OCI-LY3 (cell line): ENCODE measurements at regions not wholly inside any gene's neighbourhood (a gene's known extent, or its start where the extent isn't known, plus 50 kb on each side); places are given as distances from the start of the nearest gene placed in this dataset.
A peak's percentile ranks its signal among the peaks of the same experiment; 100 is the strongest.

ENCODE experiments used
- H2AFZ ChIP-seq: fragments of 200-600, 300-600 bp; shearing (Covaris generic); 2 replicates; pipeline ENCODE4 v1.6.0; 2014; ENCODE audit warnings: antibody characterized with exemption, low read depth, low read length
- H3K27ac ChIP-seq: fragments of 200-600, 300-600 bp; sonication (generic); 2 replicates; pipeline ENCODE4 v1.5.1; 2014; ENCODE audit warnings: mild to moderate bottlenecking, low read length, moderate library complexity, mixed read lengths
- H3K27me3 ChIP-seq: fragments of 200-600, 300-600 bp; sonication (generic); 2 replicates; pipeline ENCODE4 v1.6.1; 2014; ENCODE audit warnings: low read depth, low read length, mixed read lengths
- H3K36me3 ChIP-seq: fragments of 200-600, 300-600 bp; sonication (generic); replicated peaks from 2 replicates; pipeline ENCODE3; 2014; ENCODE audit warnings: low read depth, low read length, mixed read lengths
- H3K4me1 ChIP-seq: fragments of 300-600, 200-600 bp; sonication (generic); 2 replicates; pipeline ENCODE4 v1.6.1; 2014; ENCODE audit warnings: low read length, mixed read lengths
- H3K4me2 ChIP-seq: fragments of 200-600, 300-600 bp; sonication (generic); 2 replicates; pipeline ENCODE4 v1.6.1; 2014; ENCODE audit warnings: low read length, mixed read lengths
- H3K4me3 ChIP-seq: fragments of 300-600, 200-600 bp; sonication (generic); 2 replicates; pipeline ENCODE4 v1.5.1; 2014; ENCODE audit warnings: antibody characterized with exemption, mild to moderate bottlenecking, low read length, moderate library complexity
- H3K79me2 ChIP-seq: fragments of 300-600, 200-600 bp; shearing (Covaris generic); 2 replicates; pipeline ENCODE4 v1.6.1; 2014; ENCODE audit warnings: mild to moderate bottlenecking, low read length, mixed read lengths
- H3K9ac ChIP-seq: fragments of 300-600, 200-600 bp; shearing (Covaris generic); 2 replicates; pipeline ENCODE4 v1.6.0; 2014; ENCODE audit warnings: mild to moderate bottlenecking, low read length, moderate library complexity
- H3K9me3 ChIP-seq: fragments of 200-600, 300-600 bp; shearing (Covaris generic); 2 replicates; pipeline ENCODE4 v1.6.1; 2014; ENCODE audit warnings: low read length, mixed read lengths; ENCODE audit not compliant: insufficient read depth
- H4K20me1 ChIP-seq: fragments of 200-600, 300-600 bp; sonication (generic); 2 replicates; pipeline ENCODE4 v1.6.1; 2016; ENCODE audit warnings: low read length, mixed read lengths; ENCODE audit not compliant: insufficient read depth
- EZH2phosphoT487 ChIP-seq: fragments of 200-600 bp; shearing (Covaris generic); IDR thresholded peaks from 2 replicates; pipeline ENCODE4 v1.6.1; 2018; ENCODE audit warnings: antibody characterized with exemption, mixed run types, low read depth
- TF ChIP-seq, protein P1 (sequence below): fragments of 200-600, 300-600 bp; sonication (generic); IDR thresholded peaks from 2 replicates; pipeline ENCODE4 v1.5.1; 2014; ENCODE audit warnings: antibody characterized with exemption, low read length, low read depth

DNA sequence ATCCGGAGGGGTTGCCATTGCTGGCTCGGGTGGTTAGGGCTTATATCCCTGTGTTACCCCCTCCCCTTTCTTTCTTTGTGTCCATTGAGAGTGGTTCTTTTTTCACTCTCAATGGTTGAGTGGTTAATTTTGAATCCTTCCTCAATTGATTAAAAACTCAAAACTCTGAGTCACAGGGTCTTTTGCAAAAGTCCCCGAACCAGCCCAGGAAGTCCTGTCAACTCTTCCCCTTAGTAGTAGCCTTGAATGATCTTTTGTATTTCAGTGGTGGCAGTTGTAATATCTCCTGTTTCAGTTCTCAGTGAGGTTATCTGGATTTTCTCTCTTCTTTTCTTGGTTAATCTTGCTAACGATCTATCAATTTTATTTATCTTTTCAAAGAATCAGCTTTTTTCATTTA, 170.0 kb upstream of the GYPA start:
- H3K4me1 ChIP-seq = peaks cover 11% of the 10 kb centered on the region
- peak overlapping the region; percentile 8; the same call in 1 of the 2 replicates for H3K4me2 ChIP-seq
- H3K36me3 ChIP-seq = peaks cover 15% of the 10 kb centered on the region
- H3K9me3 ChIP-seq = peaks cover 40% of the 10 kb centered on the region
- no peak overlapping the region for H2AFZ ChIP-seq
- H3K27me3 ChIP-seq = peaks cover 5% of the 10 kb centered on the region; the same call in 1 of the 2 replicates
- H4K20me1 ChIP-seq = no peaks in the 10 kb centered on the region
- H3K4me3 ChIP-seq = no peak overlapping the region
- no peak overlapping the region for H3K27ac ChIP-seq
- no peaks in the 10 kb centered on the region for H3K79me2 ChIP-seq
- no peak overlapping the region for H3K9ac ChIP-seq
- no peak for TF ChIP-seq EZH2phosphoT487
- TF ChIP-seq, protein P1, sequence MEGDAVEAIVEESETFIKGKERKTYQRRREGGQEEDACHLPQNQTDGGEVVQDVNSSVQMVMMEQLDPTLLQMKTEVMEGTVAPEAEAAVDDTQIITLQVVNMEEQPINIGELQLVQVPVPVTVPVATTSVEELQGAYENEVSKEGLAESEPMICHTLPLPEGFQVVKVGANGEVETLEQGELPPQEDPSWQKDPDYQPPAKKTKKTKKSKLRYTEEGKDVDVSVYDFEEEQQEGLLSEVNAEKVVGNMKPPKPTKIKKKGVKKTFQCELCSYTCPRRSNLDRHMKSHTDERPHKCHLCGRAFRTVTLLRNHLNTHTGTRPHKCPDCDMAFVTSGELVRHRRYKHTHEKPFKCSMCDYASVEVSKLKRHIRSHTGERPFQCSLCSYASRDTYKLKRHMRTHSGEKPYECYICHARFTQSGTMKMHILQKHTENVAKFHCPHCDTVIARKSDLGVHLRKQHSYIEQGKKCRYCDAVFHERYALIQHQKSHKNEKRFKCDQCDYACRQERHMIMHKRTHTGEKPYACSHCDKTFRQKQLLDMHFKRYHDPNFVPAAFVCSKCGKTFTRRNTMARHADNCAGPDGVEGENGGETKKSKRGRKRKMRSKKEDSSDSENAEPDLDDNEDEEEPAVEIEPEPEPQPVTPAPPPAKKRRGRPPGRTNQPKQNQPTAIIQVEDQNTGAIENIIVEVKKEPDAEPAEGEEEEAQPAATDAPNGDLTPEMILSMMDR = no peak

DNA sequence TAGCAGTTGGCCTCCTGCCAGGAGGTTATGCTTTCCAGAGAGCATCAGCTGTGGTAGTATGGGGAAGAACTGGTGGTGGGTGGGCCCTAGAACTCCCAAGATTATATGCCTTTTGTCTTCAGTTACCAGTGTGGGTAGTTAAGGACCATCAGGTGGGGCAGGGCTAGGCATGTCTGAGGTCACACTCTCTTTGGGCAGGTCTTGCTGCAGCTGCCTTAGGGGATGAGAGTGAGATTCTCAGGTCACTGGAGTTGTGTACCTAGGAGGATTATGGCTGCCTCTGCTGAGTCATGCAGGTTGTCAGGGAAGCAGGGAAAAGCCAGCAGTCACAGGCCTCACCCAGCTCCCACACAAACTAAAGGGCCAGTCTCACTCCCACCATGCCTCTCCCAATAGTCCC, 172.9 kb upstream of the GYPA start:
- H2AFZ ChIP-seq = no peak overlapping the region
- H3K79me2 ChIP-seq = no peaks in the 10 kb centered on the region
- peaks cover 20% of the 10 kb centered on the region for H3K36me3 ChIP-seq
- H4K20me1 ChIP-seq = no peaks in the 10 kb centered on the region
- TF ChIP-seq EZH2phosphoT487 = no peak
- TF ChIP-seq, protein P1 = no peak
- H3K27ac ChIP-seq = no peak overlapping the region
- H3K27me3 ChIP-seq = peaks cover 5% of the 10 kb centered on the region; the same call in 1 of the 2 replicates
- no peak overlapping the region for H3K9ac ChIP-seq
- H3K4me2 ChIP-seq = no peak overlapping the region
- peaks cover 47% of the 10 kb centered on the region for H3K9me3 ChIP-seq
- H3K4me3 ChIP-seq = no peak overlapping the region
- H3K4me1 ChIP-seq = peaks cover 27% of the 10 kb centered on the region

DNA sequence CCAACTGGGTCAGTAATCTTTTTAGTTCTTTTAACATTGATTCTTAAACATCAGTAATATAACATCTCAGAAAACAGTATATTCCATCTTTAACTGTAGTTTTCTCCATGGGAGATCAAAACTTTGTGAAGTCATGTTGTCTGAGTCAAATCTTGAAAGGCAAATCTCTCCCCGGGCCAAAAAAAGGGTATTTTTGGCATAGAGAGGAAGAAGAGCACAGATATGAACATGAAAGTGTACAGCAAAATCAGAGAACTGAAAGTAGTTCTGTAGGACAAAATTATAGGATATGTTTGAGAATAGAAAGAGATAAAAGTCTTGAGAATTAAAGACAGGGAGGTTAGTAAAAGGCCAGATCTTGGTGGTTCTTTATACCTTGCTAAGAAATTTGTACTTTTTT, 176.4 kb upstream of the GYPA start:
- Histone ChIP-seq H2AFZ (no peak overlapping the region), H3K4me2 (peak overlapping the region; percentile 27), H3K4me1 (peaks cover 16% of the 10 kb centered on the region), H3K27me3 (peaks cover 9% of the 10 kb centered on the region; the same call in 1 of the 2 replicates), H3K79me2 (no peaks in the 10 kb centered on the region), H3K4me3 (no peak overlapping the region), H4K20me1 (no peaks in the 10 kb centered on the region), H3K36me3 (peaks cover 17% of the 10 kb centered on the region), H3K27ac (no peak overlapping the region), H3K9ac (no peak overlapping the region), H3K9me3 (peaks cover 30% of the 10 kb centered on the region)
- TF ChIP-seq, protein P1 = no peak
- TF ChIP-seq EZH2phosphoT487 = peak; percentile 82

DNA sequence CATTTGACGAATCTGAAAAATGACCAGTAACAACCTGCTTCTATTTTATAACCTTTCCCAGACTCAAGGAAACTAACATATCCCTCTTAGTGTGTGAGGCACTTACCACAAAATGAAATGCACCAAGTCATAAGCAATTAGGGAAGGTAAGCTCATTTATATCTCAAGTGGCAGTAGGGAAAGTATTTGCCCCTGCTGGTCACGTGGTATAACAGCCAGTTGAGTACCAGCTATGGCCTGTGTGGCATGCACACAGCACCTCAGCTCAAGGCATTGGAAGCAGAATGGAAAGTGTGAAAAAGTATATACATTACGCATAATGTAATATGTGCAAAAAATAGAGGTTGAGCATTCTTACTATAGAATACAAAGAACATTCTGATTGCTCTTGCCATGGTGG, 178.3 kb upstream of the GYPA start:
- Histone ChIP-seq H3K27ac (no peak overlapping the region), H3K79me2 (no peaks in the 10 kb centered on the region), H3K36me3 (peaks cover 11% of the 10 kb centered on the region), H3K4me1 (peaks cover 16% of the 10 kb centered on the region), H2AFZ (no peak overlapping the region), H3K4me3 (no peak overlapping the region), H3K9ac (no peak overlapping the region), H4K20me1 (no peaks in the 10 kb centered on the region), H3K4me2 (no peak overlapping the region), H3K27me3 (peaks cover 23% of the 10 kb centered on the region), H3K9me3 (peaks cover 18% of the 10 kb centered on the region; the same call in 1 of the 2 replicates)
- TF ChIP-seq EZH2phosphoT487 = no peak
- TF ChIP-seq, protein P1 = peak; percentile 4; the same call in 1 of the 2 replicates
